Mesenchymal stem cell (in vitro differentiated cells and primary cell): ENCODE measurements at regions not wholly inside any gene's neighbourhood (a gene's known extent, or its start where the extent isn't known, plus 50 kb on each side); places are given as distances from the start of the nearest gene placed in this dataset. TPM values are rescaled to one million over a fixed set of nuclear protein-coding genes. Genes with fewer than 3 reads are reported as not detected.

ENCODE experiments used
- DNase-seq: peaks from one replicate; pipeline ENCODE4 v3.0.0-alpha.2; 2013
- H2AFZ ChIP-seq: one replicate; pipeline ENCODE4 v1.6.1; 2013; ENCODE audit warnings: low read depth, mild to moderate bottlenecking, control low read depth, inconsistent platforms, low read length, moderate library complexity
- H2AK5ac ChIP-seq: 2 replicates; pipeline ENCODE4 v1.6.1; 2013; ENCODE audit warnings: low read length, moderate library complexity, mild to moderate bottlenecking, inconsistent platforms; ENCODE audit not compliant: severe bottlenecking
- H2BK120ac ChIP-seq: one replicate; pipeline ENCODE4 v1.6.1; 2013; ENCODE audit warnings: low read depth, mild to moderate bottlenecking, inconsistent platforms, low read length, moderate library complexity
- H2BK12ac ChIP-seq, 2 experiments: one replicate each; pipeline ENCODE4 v1.6.1; 2013; ENCODE audit warnings: inconsistent platforms in 2 of 2, low read length in 2 of 2, mild to moderate bottlenecking in 2 of 2, moderate library complexity in 2 of 2, control low read depth in 1 of 2
- H2BK15ac ChIP-seq: one replicate; pipeline ENCODE4 v1.6.1; 2013; ENCODE audit warnings: mild to moderate bottlenecking, low read depth, inconsistent platforms; ENCODE audit not compliant: poor library complexity, severe bottlenecking
- H2BK5ac ChIP-seq: 2 replicates; pipeline ENCODE4 v1.6.1; 2013; ENCODE audit warnings: low read depth, mild to moderate bottlenecking, low read length, control low read depth, inconsistent platforms; ENCODE audit not compliant: poor library complexity, severe bottlenecking
- H3K14ac ChIP-seq, 2 experiments: one replicate each; pipeline ENCODE4 v1.6.1; 2013; ENCODE audit warnings: inconsistent platforms in 2 of 2, low read length in 2 of 2, control low read depth in 1 of 2, mild to moderate bottlenecking in 1 of 2, moderate library complexity in 1 of 2
- H3K18ac ChIP-seq, 2 experiments: one replicate each; pipeline ENCODE4 v1.6.1; 2013; ENCODE audit warnings: inconsistent platforms in 2 of 2, low read length in 2 of 2, control low read depth in 1 of 2, low read depth in 1 of 2, mild to moderate bottlenecking in 1 of 2
- H3K23ac ChIP-seq, 2 experiments: one replicate each; pipeline ENCODE4 v1.6.1; 2013; ENCODE audit warnings: inconsistent platforms in 2 of 2, low read length in 2 of 2, mild to moderate bottlenecking in 2 of 2, moderate library complexity in 2 of 2, control low read depth in 1 of 2
- H3K27ac ChIP-seq: 2 replicates; pipeline ENCODE4 v1.5.1; 2013; ENCODE audit warnings: mild to moderate bottlenecking, moderate library complexity, low read length, control low read depth, inconsistent platforms; ENCODE audit not compliant: poor library complexity, severe bottlenecking
- H3K27me3 ChIP-seq, 2 experiments: 2 replicates each; pipeline versions ENCODE4 v1.6.1 to v1.7.0; 2013; ENCODE audit warnings: low read length in 2 of 2, mild to moderate bottlenecking in 2 of 2, moderate library complexity in 2 of 2, control low read depth in 1 of 2, inconsistent platforms in 1 of 2; ENCODE audit not compliant: control insufficient read depth in 1 of 2, insufficient read depth in 1 of 2
- H3K36me3 ChIP-seq, 2 experiments: 2 replicates each; pipeline versions ENCODE4 v1.6.1 to v1.7.0; 2013; ENCODE audit warnings: low read length in 2 of 2, control low read depth in 1 of 2, inconsistent platforms in 1 of 2, low read depth in 1 of 2, mild to moderate bottlenecking in 1 of 2; ENCODE audit not compliant: insufficient read depth in 2 of 2, control insufficient read depth in 1 of 2
- H3K4ac ChIP-seq, 2 experiments: one replicate each; pipeline ENCODE4 v1.6.1; 2013; ENCODE audit warnings: inconsistent platforms in 2 of 2, low read length in 2 of 2, mild to moderate bottlenecking in 2 of 2, moderate library complexity in 2 of 2, control low read depth in 1 of 2, low read depth in 1 of 2
- H3K4me1 ChIP-seq: 2 replicates; pipeline ENCODE4 v1.6.1; 2013; ENCODE audit warnings: low read depth, low read length, control low read depth; ENCODE audit not compliant: control insufficient read depth, insufficient read depth
- H3K4me2 ChIP-seq: 2 replicates; pipeline ENCODE4 v1.6.1; 2013; ENCODE audit warnings: low read length, mild to moderate bottlenecking, inconsistent platforms; ENCODE audit not compliant: poor library complexity, severe bottlenecking
- H3K4me3 ChIP-seq, 2 experiments: 2 replicates each; pipeline versions ENCODE4 v1.5.1 to v1.7.0; 2013; ENCODE audit warnings: low read length in 2 of 2, mild to moderate bottlenecking in 2 of 2, control low read depth in 1 of 2, low read depth in 1 of 2; ENCODE audit not compliant: insufficient read depth in 1 of 2
- H3K79me1 ChIP-seq: replicated peaks from 2 replicates; pipeline ENCODE4 v1.6.1; 2013; ENCODE audit warnings: mild to moderate bottlenecking, control low read depth, low read length, inconsistent platforms; ENCODE audit not compliant: poor library complexity, severe bottlenecking
- H3K9ac ChIP-seq: 2 replicates; pipeline ENCODE4 v1.7.0; 2013; ENCODE audit warnings: mild to moderate bottlenecking, low read length, moderate library complexity
- H3K9me3 ChIP-seq: 2 replicates; pipeline ENCODE4 v1.7.0; 2013; ENCODE audit warnings: mild to moderate bottlenecking, low read length; ENCODE audit not compliant: control insufficient read depth
- H4K8ac ChIP-seq: one replicate; pipeline ENCODE4 v1.6.1; 2013; ENCODE audit warnings: inconsistent platforms, mild to moderate bottlenecking, low read length, moderate library complexity
- H4K91ac ChIP-seq: one replicate; pipeline ENCODE4 v1.6.1; 2013; ENCODE audit warnings: mild to moderate bottlenecking, low read length, inconsistent platforms
- small RNA-seq: library from polyadenylated mRNA; stranded (forward); fragments of <200 nt; extraction: miRNeasy Mini kit (QIAGEN cat#:217004); gene quantifications from one replicate; pipeline ENCODE3, GENCODE V24; 2013; ENCODE audit warnings: low read depth

GRCh38 chr2:163794635-163795034 lies 58.8 kb upstream of the FIGN start:
- Histone ChIP-seq H3K18ac (no peak overlapping the region), H3K9me3 (no peaks in the 10 kb centered on the region), H2AK5ac (no peak overlapping the region), H3K4me2 (no peak overlapping the region), H2AFZ (no peak overlapping the region), H3K4ac (no peak overlapping the region), H3K14ac (no peak overlapping the region), H3K9ac (no peak overlapping the region), H2BK12ac (no peak overlapping the region), H3K4me3 (no peak overlapping the region), H2BK15ac (no peak overlapping the region), H3K27ac (no peak overlapping the region), H3K23ac (no peak overlapping the region), H3K36me3 (no peaks in the 10 kb centered on the region), H4K91ac (no peak overlapping the region), H3K4me1 (no peaks in the 10 kb centered on the region), H3K27me3 (no peaks in the 10 kb centered on the region), H2BK5ac (no peak overlapping the region), H3K79me1 (no peaks in the 10 kb centered on the region), H2BK120ac (no peak overlapping the region), H4K8ac (no peak overlapping the region)
- DNase-seq: no peak

Small RNAs in the stretch of these regions (small RNA-seq; reads per million reads assigned to genes)
- gene CYP2C56P: not detected
